ENCODE measurements at regions not wholly inside any gene's neighbourhood (a gene's known extent, or its start where the extent isn't known, plus 50 kb on each side); places are given as distances from the start of the nearest gene placed in this dataset.

GRCh38 chr3:162096874-162097273 lies 600.3 kb downstream of the OTOL1 start:
- H3K4me1 ChIP-seq (ENCODE audit: insufficient read depth, low read length), result no peaks in the 10 kb centered on the region
- H3K27me3 ChIP-seq (ENCODE audit: insufficient read depth, low read length), result no peaks in the 10 kb centered on the region
- H3K9ac ChIP-seq (ENCODE audit: low read depth, low read length), result no peak overlapping the region
- no peaks in the 10 kb centered on the region for H3K9me3 ChIP-seq (ENCODE audit: insufficient read depth, low read depth, low read length)
- H3K27ac ChIP-seq (ENCODE audit: low read length), result no peak overlapping the region
- H3K4me3 ChIP-seq (ENCODE audit: low read length), result no peak overlapping the region
- H3K36me3 ChIP-seq (ENCODE audit: insufficient read depth, low read depth, low read length), result no peaks in the 10 kb centered on the region

DNA sequence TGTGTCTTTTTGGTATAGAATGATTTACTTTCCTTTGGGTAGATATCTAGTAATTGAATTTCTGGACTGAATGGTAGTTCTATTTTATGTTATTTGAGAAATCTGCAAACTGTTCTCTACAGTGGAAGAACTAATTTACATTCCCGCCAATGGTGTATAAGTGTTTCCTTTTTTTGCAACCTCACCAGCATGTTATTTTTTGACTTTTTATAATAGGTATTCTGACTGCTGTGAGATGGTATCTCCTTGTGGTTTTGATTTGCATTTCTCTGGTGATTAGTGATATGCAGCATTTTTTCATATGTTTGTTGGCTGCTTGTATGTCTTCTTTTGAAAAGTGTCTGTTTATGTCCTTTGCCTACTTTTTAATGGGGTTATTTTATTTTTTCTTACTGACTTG lies 607.2 kb downstream of the OTOL1 start:
- H3K4me3 ChIP-seq (ENCODE audit: low read length), result no peak overlapping the region
- no peaks in the 10 kb centered on the region for H3K36me3 ChIP-seq (ENCODE audit: insufficient read depth, low read depth, low read length)
- no peaks in the 10 kb centered on the region for H3K9me3 ChIP-seq (ENCODE audit: insufficient read depth, low read depth, low read length)
- H3K9ac ChIP-seq (ENCODE audit: low read depth, low read length), result no peak overlapping the region
- no peak overlapping the region for H3K27ac ChIP-seq (ENCODE audit: low read length)
- no peaks in the 10 kb centered on the region for H3K27me3 ChIP-seq (ENCODE audit: insufficient read depth, low read length)
- 0 out of 2 replicates have a peak, but pooled peaks cover 4% of the 10 kb centered on the region for H3K4me1 ChIP-seq (ENCODE audit: insufficient read depth, low read length)

DNA sequence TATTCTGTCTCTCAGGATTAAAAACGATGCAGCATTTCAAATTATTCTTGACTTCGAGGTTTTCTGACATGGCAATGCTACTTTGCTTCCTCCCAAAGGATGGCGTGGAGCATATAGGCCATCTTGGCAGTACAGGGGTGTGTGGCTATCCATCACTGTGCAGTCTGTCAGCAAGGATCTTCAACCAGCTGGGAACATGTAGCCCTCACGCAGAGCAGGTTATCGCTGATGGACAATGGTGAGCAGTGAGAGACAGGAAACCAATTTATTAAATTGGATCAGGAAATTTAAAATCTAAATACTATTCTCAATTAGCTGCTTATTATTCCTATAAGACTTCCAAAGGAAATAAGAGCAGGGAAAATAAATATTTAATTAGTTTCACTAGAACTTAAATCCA lies 615.3 kb downstream of the OTOL1 start:
- Histone ChIP-seq H3K4me3 (ENCODE audit: low read length) (no peak overlapping the region), H3K9ac (ENCODE audit: low read depth, low read length) (no peak overlapping the region), H3K36me3 (ENCODE audit: insufficient read depth, low read depth, low read length) (no peaks in the 10 kb centered on the region), H3K27ac (ENCODE audit: low read length) (no peak overlapping the region), H3K27me3 (ENCODE audit: insufficient read depth, low read length) (no peaks in the 10 kb centered on the region), H3K9me3 (ENCODE audit: insufficient read depth, low read depth, low read length) (no peaks in the 10 kb centered on the region), H3K4me1 (ENCODE audit: insufficient read depth, low read length) (peaks cover 6% of the 10 kb centered on the region; the same call in 1 of the 2 replicates)

DNA sequence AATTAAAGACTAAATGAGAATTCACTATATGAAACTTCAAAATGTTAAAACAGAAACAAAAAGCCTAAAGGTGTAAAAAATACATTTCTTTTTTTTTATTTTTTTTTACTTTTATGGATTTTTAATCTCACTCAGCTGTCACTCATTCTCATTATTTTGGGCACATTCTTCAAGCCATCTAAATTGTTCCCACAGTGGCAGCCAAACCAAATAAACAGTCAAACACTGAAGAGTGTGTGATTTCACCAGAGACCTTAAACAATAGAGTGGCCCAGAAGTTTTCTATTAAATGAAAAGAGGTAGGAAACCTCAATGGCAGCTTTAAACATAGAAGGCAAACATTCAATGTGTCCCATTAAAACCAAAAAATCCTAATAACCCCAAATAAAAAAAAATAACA lies 616.1 kb downstream of the OTOL1 start:
- H3K9ac ChIP-seq (ENCODE audit: low read depth, low read length), result no peak overlapping the region
- no peak overlapping the region for H3K27ac ChIP-seq (ENCODE audit: low read length)
- H3K36me3 ChIP-seq (ENCODE audit: insufficient read depth, low read depth, low read length), result no peaks in the 10 kb centered on the region
- H3K27me3 ChIP-seq (ENCODE audit: insufficient read depth, low read length), result no peaks in the 10 kb centered on the region
- no peaks in the 10 kb centered on the region for H3K9me3 ChIP-seq (ENCODE audit: insufficient read depth, low read depth, low read length)
- H3K4me3 ChIP-seq (ENCODE audit: low read length), result no peak overlapping the region
- H3K4me1 ChIP-seq (ENCODE audit: insufficient read depth, low read length), result peaks cover 6% of the 10 kb centered on the region; the same call in 1 of the 2 replicates

- H3K4me1 ChIP-seq (ENCODE audit: insufficient read depth, low read length), result peaks cover 6% of the 10 kb centered on the region; the same call in 1 of the 2 replicates
- no peak overlapping the region for H3K4me3 ChIP-seq (ENCODE audit: low read length)
- no peaks in the 10 kb centered on the region for H3K9me3 ChIP-seq (ENCODE audit: insufficient read depth, low read depth, low read length)
- no peaks in the 10 kb centered on the region for H3K27me3 ChIP-seq (ENCODE audit: insufficient read depth, low read length)
- H3K36me3 ChIP-seq (ENCODE audit: insufficient read depth, low read depth, low read length), result no peaks in the 10 kb centered on the region
- H3K27ac ChIP-seq (ENCODE audit: low read length), result no peak overlapping the region
- no peak overlapping the region for H3K9ac ChIP-seq (ENCODE audit: low read depth, low read length)
These were observed 621.4 kb downstream of the OTOL1 start for GRCh38 chr3:162117961-162118360.

- Histone ChIP-seq H3K4me1 (ENCODE audit: insufficient read depth, low read length) (peaks cover 6% of the 10 kb centered on the region; the same call in 1 of the 2 replicates), H3K9ac (ENCODE audit: low read depth, low read length) (no peak overlapping the region), H3K9me3 (ENCODE audit: insufficient read depth, low read depth, low read length) (no peaks in the 10 kb centered on the region), H3K36me3 (ENCODE audit: insufficient read depth, low read depth, low read length) (no peaks in the 10 kb centered on the region), H3K27ac (ENCODE audit: low read length) (no peak overlapping the region), H3K4me3 (ENCODE audit: low read length) (no peak overlapping the region), H3K27me3 (ENCODE audit: insufficient read depth, low read length) (no peaks in the 10 kb centered on the region)
These were observed 623.0 kb downstream of the OTOL1 start for GRCh38 chr3:162119651-162120050.

GRCh38 chr3:162122405-162122804 lies 625.8 kb downstream of the OTOL1 start:
- H3K4me3 ChIP-seq (ENCODE audit: low read length), result no peak overlapping the region
- H3K4me1 ChIP-seq (ENCODE audit: insufficient read depth, low read length), result no peaks in the 10 kb centered on the region
- H3K27ac ChIP-seq (ENCODE audit: low read length), result no peak overlapping the region
- H3K9ac ChIP-seq (ENCODE audit: low read depth, low read length), result no peak overlapping the region
- no peaks in the 10 kb centered on the region for H3K9me3 ChIP-seq (ENCODE audit: insufficient read depth, low read depth, low read length)
- H3K36me3 ChIP-seq (ENCODE audit: insufficient read depth, low read depth, low read length), result no peaks in the 10 kb centered on the region
- no peaks in the 10 kb centered on the region for H3K27me3 ChIP-seq (ENCODE audit: insufficient read depth, low read length)

- Histone ChIP-seq H3K4me3 (ENCODE audit: low read length) (no peak overlapping the region), H3K9me3 (ENCODE audit: insufficient read depth, low read depth, low read length) (no peaks in the 10 kb centered on the region), H3K27ac (ENCODE audit: low read length) (no peak overlapping the region), H3K36me3 (ENCODE audit: insufficient read depth, low read depth, low read length) (no peaks in the 10 kb centered on the region), H3K4me1 (ENCODE audit: insufficient read depth, low read length) (no peaks in the 10 kb centered on the region), H3K27me3 (ENCODE audit: insufficient read depth, low read length) (no peaks in the 10 kb centered on the region), H3K9ac (ENCODE audit: low read depth, low read length) (no peak overlapping the region)
These were observed 629.2 kb downstream of the OTOL1 start for GRCh38 chr3:162125790-162126189.

DNA sequence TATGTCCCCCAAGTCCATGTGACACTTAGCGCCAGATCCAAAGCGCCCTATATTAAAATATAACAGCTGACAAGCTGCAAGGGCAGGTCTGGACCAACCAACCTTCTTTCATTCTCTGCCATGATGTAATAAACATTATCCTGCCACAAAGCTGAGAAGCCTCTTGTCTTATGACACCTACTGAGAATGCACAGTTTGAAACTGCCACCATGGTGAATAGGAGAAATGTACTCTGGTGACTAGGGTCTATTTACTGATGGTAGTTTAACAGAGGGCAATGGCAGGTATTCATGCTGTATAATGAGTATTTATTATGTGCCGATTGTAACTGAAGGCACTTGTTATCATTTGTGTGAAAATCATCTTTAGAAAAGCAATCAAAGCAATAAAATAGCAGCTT lies 634.0 kb downstream of the OTOL1 start:
- Histone ChIP-seq H3K36me3 (ENCODE audit: insufficient read depth, low read depth, low read length) (no peaks in the 10 kb centered on the region), H3K4me1 (ENCODE audit: insufficient read depth, low read length) (no peaks in the 10 kb centered on the region), H3K4me3 (ENCODE audit: low read length) (no peak overlapping the region), H3K9me3 (ENCODE audit: insufficient read depth, low read depth, low read length) (no peaks in the 10 kb centered on the region), H3K27ac (ENCODE audit: low read length) (no peak overlapping the region), H3K27me3 (ENCODE audit: insufficient read depth, low read length) (no peaks in the 10 kb centered on the region), H3K9ac (ENCODE audit: low read depth, low read length) (no peak overlapping the region)

DNA sequence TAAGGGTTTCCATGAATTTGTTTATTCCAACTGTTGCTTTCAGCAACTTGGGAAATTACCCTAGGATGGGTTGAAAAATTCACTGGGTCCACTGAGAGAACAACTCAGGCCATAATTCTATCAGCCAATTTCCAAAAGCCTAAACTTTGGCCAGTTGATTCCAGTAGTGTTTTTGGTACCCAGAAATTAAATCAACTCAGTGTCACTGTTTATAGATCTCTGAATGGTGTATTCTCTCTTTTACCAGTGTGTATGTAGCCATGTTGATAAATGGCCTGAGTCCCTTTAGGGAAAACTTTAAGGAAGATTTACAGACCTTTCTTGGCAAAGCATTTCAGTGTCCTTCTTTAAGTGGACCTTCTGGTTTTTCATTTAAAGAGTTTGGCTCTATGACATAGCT lies 636.4 kb downstream of the OTOL1 start:
- Histone ChIP-seq H3K9ac (ENCODE audit: low read depth, low read length) (no peak overlapping the region), H3K27ac (ENCODE audit: low read length) (no peak overlapping the region), H3K27me3 (ENCODE audit: insufficient read depth, low read length) (no peaks in the 10 kb centered on the region), H3K36me3 (ENCODE audit: insufficient read depth, low read depth, low read length) (no peaks in the 10 kb centered on the region), H3K4me3 (ENCODE audit: low read length) (no peak overlapping the region), H3K9me3 (ENCODE audit: insufficient read depth, low read depth, low read length) (no peaks in the 10 kb centered on the region), H3K4me1 (ENCODE audit: insufficient read depth, low read length) (no peaks in the 10 kb centered on the region)

GRCh38 chr3:162134571-162134970 lies 638.0 kb downstream of the OTOL1 start:
- H3K9ac ChIP-seq (ENCODE audit: low read depth, low read length), result no peak overlapping the region

GRCh38 chr3:162136136-162136535 lies 639.5 kb downstream of the OTOL1 start:
- H3K4me3 ChIP-seq (ENCODE audit: low read length), result no peak overlapping the region
- no peaks in the 10 kb centered on the region for H3K4me1 ChIP-seq (ENCODE audit: insufficient read depth, low read length)
- no peaks in the 10 kb centered on the region for H3K9me3 ChIP-seq (ENCODE audit: insufficient read depth, low read depth, low read length)
- no peak overlapping the region for H3K9ac ChIP-seq (ENCODE audit: low read depth, low read length)
- H3K27me3 ChIP-seq (ENCODE audit: insufficient read depth, low read length), result no peaks in the 10 kb centered on the region
- no peaks in the 10 kb centered on the region for H3K36me3 ChIP-seq (ENCODE audit: insufficient read depth, low read depth, low read length)
- no peak overlapping the region for H3K27ac ChIP-seq (ENCODE audit: low read length)

More at GRCh38 chr3:162134571-162134970, 638.0 kb downstream of the OTOL1 start:
- no peaks in the 10 kb centered on the region for H3K4me1 ChIP-seq (ENCODE audit: insufficient read depth, low read length)
- H3K27me3 ChIP-seq (ENCODE audit: insufficient read depth, low read length), result no peaks in the 10 kb centered on the region
- H3K9me3 ChIP-seq (ENCODE audit: insufficient read depth, low read depth, low read length), result no peaks in the 10 kb centered on the region
- no peak overlapping the region for H3K4me3 ChIP-seq (ENCODE audit: low read length)
- no peak overlapping the region for H3K27ac ChIP-seq (ENCODE audit: low read length)
- no peaks in the 10 kb centered on the region for H3K36me3 ChIP-seq (ENCODE audit: insufficient read depth, low read depth, low read length)

GRCh38 chr3:162138509-162138908 lies 641.9 kb downstream of the OTOL1 start:
- no peak overlapping the region for H3K4me3 ChIP-seq (ENCODE audit: low read length)
- H3K27me3 ChIP-seq (ENCODE audit: insufficient read depth, low read length), result no peaks in the 10 kb centered on the region
- H3K36me3 ChIP-seq (ENCODE audit: insufficient read depth, low read depth, low read length), result no peaks in the 10 kb centered on the region
- H3K27ac ChIP-seq (ENCODE audit: low read length), result no peak overlapping the region
- no peaks in the 10 kb centered on the region for H3K4me1 ChIP-seq (ENCODE audit: insufficient read depth, low read length)
- H3K9me3 ChIP-seq (ENCODE audit: insufficient read depth, low read depth, low read length), result no peaks in the 10 kb centered on the region
- no peak overlapping the region for H3K9ac ChIP-seq (ENCODE audit: low read depth, low read length)
